Stimulated activated CD8-positive, alpha-beta memory T cell treated with anti-CD3 and anti-CD28 coated beads, Interleukin-4, amount 100 ng/mL, for 48 hours (primary cell): ENCODE measurements at regions not wholly inside any gene's neighbourhood (a gene's known extent, or its start where the extent isn't known, plus 50 kb on each side); places are given as distances from the start of the nearest gene placed in this dataset.

ENCODE experiments used
- DNase-seq: peaks from one replicate; pipeline ENCODE4 v3.0.0-alpha.2; 2020

DNA sequence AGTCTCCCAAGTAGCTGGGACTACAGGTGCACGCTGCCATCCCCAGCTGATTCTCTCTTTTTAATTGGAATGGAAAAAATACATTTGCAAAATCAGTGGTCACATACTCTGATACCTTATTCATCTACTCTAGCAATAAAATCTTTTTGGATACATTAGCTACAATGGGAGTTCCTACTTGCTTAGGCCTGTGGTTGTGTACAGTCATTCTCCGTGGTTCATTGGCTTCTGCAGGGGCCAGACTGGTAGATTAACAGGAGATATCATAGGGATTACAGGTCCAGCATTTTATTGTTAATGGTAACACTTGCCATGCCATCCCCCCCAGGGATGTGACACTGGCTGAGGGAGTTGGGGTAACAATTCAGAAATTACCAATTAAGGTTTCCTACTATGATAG, 140.0 kb downstream of the ADAMTS15 start:
- no peak for DNase-seq

- no peak for DNase-seq
These were observed 143.6 kb downstream of the ADAMTS15 start for GRCh38 chr11:130592056-130592455.

DNA sequence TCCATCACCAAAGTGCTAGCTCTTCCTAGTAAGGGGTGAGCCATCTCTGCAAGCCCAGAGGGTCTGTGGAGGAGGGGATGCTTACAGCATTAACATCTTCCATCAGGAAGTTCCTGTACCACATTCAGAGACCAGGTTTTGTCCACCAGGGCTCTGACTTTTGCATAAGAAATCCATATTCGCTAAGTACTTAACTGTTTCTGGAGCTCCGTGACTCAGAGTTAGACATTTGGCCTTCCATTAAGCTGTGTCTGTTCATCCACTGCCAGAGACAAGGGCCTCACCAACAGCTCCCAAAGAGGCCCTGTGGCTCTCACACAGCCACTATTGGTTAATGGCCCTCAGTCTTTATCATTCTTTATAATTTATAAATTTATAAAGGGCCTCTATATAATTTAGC, 144.6 kb downstream of the ADAMTS15 start:
- no peak for DNase-seq

- no peak for DNase-seq
These were observed 150.0 kb downstream of the ADAMTS15 start for GRCh38 chr11:130598433-130598832.

GRCh38 chr11:130599073-130599654, 150.7 kb downstream of the ADAMTS15 start:
- no peak for DNase-seq

DNA sequence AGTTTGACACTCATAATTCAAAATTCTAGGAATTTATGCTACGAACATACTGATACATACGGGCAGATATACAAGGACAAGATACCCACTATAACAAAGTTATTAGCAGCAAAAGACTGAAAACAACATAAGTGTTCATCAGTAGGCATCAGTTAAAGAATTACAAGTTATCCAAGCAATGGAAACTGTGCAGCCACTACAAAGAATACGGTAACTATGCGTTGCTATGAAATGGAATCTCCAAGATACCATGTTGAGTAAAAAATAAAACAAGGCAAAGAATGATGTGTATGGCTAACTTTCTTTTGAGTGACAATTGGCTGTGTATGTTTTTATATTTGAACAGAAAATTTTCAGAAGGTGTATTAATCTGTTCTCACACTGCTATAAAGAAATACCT, 151.7 kb downstream of the ADAMTS15 start:
- DNase-seq, result no peak

- DNase-seq, result no peak
These were observed 152.2 kb downstream of the ADAMTS15 start for GRCh38 chr11:130600616-130601015.

- DNase-seq, result no peak
These were observed 152.7 kb downstream of the ADAMTS15 start for GRCh38 chr11:130601141-130601540.

GRCh38 chr11:130601764-130602460, 153.5 kb downstream of the ADAMTS15 start:
- no peak for DNase-seq

GRCh38 chr11:130602641-130603334, 154.3 kb downstream of the ADAMTS15 start:
- DNase-seq, result no peak

DNA sequence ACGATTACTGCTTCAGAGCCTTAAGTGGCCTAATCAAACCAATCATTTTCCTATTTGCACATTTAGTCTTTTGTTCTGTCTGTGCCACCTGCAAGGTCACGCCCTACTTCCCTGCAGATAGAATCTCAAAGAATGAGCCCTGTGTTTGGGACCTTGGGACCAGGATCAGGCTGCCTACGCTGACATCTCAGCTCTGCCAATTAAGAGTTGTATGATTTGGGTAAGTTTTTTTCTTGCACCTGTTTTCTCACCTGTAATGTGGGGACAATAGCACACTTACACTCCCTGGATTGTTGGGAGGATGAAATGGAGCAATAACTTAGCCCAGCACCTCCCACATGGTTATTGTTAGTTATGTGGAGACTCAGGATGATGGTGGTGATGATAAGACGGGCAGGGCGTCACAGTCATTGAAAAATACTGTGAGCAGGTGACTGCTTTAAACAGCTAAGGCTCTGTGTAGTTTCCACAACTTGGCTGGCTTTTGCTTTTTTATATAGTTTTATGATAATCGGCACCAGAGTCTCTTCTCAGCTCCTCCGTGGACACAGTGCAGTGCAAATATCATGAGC, 155.0 kb downstream of the ADAMTS15 start:
- no peak for DNase-seq

DNA sequence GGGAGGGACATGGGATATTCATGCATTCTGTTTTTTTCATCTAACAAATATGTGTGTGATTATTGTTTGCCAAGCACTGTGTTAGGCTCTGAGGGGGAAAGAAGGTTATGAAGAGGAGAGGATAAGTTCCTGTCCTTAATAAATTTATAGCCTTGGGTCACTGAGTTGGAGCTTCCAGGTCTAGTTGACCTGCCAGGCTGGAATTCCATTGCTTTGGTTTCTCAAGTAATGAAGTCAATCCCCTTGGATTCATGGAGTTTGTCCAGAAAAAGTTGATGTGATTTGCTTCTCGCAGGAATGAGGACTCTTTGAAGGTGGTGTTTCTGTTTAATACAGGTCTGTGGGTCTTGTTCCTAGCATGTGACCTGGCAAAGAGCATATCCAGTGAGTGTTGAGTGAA, 156.2 kb downstream of the ADAMTS15 start:
- no peak for DNase-seq

GRCh38 chr11:130606178-130606577, 157.7 kb downstream of the ADAMTS15 start:
- DNase-seq, result no peak

DNA sequence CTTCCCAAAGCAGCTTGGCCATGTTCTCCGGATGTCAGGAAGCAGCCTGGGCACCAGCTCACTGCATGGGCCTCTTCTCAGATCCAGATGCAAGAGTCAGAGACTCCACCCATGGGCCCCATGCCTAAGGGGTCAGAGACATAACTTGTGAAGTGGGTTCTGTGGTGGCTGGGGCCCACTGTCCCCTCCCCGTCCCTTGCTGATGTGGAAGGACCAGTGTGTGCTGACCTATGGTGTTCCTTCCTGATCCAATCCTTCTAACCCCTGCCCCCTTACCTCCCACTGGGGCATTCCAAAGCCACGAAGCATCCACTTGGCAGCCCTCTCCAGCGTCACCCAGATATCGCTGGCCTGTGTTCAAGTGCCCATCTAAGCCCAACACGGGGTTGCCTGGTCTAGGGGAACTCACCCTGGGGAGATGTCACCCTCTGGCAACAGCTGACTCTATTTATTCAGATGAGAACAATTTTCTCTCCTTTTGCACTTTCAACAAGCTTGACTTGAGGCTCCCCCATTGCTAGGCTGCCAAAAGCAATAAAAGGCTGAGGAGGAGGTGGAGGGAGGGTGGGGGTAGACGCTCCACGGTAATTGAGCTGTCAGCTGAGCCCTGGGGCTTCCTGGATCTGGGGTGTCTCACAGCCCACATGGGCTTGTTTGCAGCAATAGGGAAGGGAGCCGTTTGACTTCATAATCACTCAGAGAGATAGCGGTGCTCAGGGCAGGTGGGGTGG, 158.5 kb downstream of the ADAMTS15 start:
- no peak for DNase-seq

- DNase-seq, result no peak
These were observed 159.8 kb downstream of the ADAMTS15 start for GRCh38 chr11:130608287-130608686.

- DNase-seq, result no peak
These were observed 160.9 kb downstream of the ADAMTS15 start for GRCh38 chr11:130609121-130610035.

DNA sequence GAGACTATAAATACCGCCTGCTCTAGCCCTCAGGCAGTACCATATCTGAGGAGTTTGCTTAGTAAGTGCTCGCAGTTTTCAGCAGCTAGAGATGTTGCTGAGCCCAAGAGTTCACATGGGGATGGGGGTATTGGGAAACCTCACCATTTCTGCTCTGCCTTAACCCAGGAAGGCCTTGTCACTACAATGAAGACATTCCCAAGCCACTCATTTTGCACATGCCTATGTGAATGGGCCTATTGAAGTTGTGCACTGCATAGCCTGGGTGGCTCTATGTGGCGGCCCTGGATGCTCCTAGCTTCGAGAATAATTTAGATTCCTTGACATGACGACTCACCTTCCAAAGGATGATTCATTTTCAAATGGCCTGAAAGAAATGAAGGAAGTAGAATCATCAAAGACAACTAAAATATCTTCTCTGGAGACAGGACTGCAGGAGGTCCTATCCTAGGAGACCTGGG, 163.4 kb downstream of the ADAMTS15 start:
- DNase-seq, result no peak

- no peak for DNase-seq
These were observed 163.9 kb downstream of the ADAMTS15 start for GRCh38 chr11:130612291-130612851.

GRCh38 chr11:130613396-130613795, 165.0 kb downstream of the ADAMTS15 start:
- no peak for DNase-seq

DNA sequence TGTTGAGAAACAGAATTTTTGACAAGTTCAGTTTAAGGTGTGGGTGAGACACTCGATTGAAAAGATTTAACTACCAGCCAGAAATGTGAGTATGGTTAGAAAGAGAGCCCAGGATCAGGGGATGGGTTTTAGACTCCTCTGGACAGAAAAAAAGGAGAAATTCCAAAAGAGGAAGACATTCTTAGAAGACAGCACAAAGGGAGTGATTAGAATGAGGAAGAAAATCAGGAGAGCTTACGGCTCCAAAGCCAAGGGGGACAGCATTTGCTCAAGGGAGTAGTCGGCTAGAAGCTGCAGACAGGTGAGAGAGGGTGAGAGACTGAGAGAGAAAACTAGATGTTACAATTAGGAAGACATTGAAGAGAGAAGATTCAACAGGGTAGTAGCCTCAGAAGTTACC, 166.1 kb downstream of the ADAMTS15 start:
- DNase-seq, result no peak

DNA sequence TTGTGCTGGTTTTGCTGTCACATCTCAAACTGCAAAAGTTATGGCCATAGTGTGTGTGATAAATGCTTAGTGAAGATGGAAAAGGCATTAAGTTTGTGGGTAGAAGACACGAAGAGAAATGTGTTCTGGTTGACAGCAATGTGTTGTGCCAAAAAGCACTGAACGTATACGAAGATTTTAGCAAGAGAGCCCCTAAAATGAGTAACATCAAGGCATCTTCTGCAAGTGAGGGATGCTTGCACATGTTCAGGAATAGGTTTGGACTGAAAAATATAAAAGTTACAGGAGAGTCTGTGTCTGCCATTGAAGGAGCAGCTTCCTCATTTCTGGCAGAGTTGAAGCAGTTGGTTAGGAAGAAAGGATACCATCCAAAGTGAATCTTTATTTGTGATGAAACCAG, 167.1 kb downstream of the ADAMTS15 start:
- DNase-seq, result no peak

DNA sequence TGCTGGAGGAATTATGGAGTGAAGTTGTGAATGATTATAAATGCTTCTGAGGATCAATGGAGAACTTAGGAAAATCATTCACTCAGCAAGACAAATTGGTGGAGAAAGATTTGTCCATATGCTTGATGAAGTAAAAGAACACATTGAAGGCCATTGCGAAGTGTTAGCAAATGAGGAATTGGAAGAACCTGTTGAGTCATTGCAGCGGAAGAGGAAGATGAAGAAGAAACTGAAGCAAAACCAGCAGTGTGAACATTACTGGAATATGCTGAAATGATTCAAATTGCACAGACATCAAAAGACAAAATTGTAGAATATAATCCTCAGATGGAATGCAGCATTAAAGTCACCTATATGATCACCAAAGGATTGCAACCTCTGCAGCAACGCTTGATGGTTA, 168.1 kb downstream of the ADAMTS15 start:
- DNase-seq, result no peak
